Fibroblast of pulmonary artery (primary cell): ENCODE measurements at regions not wholly inside any gene's neighbourhood (a gene's known extent, or its start where the extent isn't known, plus 50 kb on each side); places are given as distances from the start of the nearest gene placed in this dataset.
A peak's percentile ranks its signal among the peaks of the same experiment; 100 is the strongest.

ENCODE experiments used
- DNase-seq: peaks from one replicate; pipeline ENCODE4 v3.0.0-alpha.2; 2010; ENCODE audit warnings: low read depth
- H3K4me3 ChIP-seq: replicated peaks from 2 replicates; pipeline ENCODE4 v1.5.1; 2011; ENCODE audit warnings: low read depth, mild to moderate bottlenecking, control low read depth, low read length, moderate library complexity
- TF ChIP-seq, protein P1 (sequence below): IDR thresholded peaks from 2 replicates; pipeline ENCODE4 v1.5.1; 2011; ENCODE audit warnings: mild to moderate bottlenecking, control low read depth, low read length, inconsistent platforms; ENCODE audit errors: missing control alignments

- TF ChIP-seq, protein P1, sequence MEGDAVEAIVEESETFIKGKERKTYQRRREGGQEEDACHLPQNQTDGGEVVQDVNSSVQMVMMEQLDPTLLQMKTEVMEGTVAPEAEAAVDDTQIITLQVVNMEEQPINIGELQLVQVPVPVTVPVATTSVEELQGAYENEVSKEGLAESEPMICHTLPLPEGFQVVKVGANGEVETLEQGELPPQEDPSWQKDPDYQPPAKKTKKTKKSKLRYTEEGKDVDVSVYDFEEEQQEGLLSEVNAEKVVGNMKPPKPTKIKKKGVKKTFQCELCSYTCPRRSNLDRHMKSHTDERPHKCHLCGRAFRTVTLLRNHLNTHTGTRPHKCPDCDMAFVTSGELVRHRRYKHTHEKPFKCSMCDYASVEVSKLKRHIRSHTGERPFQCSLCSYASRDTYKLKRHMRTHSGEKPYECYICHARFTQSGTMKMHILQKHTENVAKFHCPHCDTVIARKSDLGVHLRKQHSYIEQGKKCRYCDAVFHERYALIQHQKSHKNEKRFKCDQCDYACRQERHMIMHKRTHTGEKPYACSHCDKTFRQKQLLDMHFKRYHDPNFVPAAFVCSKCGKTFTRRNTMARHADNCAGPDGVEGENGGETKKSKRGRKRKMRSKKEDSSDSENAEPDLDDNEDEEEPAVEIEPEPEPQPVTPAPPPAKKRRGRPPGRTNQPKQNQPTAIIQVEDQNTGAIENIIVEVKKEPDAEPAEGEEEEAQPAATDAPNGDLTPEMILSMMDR = no peak
- no peak for DNase-seq
- no peak overlapping the region for H3K4me3 ChIP-seq
Observed at GRCh38 chr12:88377973-88378372, 202.3 kb downstream of the KITLG start.

GRCh38 chr12:88381466-88381865 is 198.8 kb downstream of the KITLG start:
- TF ChIP-seq, protein P1 = no peak

DNA sequence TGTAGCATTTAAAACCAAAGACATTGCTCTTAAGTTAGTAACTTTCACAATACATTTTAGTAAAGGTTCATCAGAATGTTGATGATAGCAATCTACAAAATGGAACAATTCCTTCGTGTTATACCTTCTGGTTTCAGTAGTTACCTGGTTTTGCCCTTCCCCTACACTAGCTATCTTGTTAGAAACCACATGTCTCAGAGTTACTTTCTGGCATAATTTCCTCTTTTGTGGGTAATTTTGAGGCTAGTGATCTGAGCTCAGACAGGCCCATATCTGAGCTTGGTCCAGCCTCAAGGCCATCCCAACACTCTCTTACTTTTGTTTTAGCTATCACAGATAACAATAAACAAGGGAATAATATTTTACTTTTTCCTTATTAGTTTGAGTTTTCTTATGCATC is 196.9 kb downstream of the KITLG start:
- TF ChIP-seq, protein P1 = no peak
- no peak overlapping the region for H3K4me3 ChIP-seq
- no peak for DNase-seq

More at GRCh38 chr12:88381466-88381865, 198.8 kb downstream of the KITLG start:
- H3K4me3 ChIP-seq = no peak overlapping the region
- no peak for DNase-seq

DNA sequence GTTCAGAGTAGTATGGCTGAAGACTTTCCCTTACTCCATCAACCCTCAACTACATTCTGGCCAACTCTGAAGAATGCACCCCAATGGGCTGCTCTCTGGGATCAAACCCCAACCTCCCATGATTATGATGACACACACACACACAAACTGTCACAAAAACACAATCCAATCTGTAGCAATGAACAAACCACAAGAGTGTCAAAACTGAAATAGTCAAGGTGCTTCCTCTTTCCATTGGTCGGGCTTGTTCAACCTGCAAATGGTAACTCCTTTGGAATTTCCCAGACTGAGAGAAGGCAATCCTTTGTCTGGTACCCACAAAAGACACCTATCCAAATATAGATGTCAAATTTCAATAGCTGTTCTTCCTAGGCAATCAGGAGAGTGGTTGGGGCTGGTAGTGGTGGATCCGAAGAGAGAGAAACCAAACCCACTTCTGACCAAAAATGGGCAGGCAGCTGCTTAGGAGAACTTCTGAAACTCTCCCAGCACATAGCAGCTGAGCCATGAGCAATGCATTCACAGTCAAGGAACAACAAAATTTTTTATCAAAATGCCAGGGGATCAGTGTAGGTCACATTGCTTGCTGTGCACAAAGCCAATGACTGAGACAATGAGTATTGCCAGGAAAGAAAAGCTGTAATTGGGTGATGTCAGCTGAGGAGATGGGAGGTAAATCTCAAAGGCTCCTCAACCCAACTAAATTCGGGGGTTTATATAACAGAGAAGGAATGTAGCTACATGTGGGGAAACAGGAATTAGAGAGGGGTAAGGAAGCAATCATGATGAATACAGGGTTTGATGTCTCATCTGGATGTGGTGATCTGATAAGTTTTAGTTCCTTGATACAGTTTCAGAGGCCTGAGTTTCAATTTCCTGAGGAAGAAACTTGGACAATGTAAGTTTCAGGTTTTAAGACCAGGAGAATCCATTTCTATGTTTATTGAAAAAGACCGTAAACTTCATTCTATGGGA is 191.4 kb downstream of the KITLG start:
- TF ChIP-seq, protein P1 = no peak
- no peak for DNase-seq
- no peak overlapping the region for H3K4me3 ChIP-seq

DNA sequence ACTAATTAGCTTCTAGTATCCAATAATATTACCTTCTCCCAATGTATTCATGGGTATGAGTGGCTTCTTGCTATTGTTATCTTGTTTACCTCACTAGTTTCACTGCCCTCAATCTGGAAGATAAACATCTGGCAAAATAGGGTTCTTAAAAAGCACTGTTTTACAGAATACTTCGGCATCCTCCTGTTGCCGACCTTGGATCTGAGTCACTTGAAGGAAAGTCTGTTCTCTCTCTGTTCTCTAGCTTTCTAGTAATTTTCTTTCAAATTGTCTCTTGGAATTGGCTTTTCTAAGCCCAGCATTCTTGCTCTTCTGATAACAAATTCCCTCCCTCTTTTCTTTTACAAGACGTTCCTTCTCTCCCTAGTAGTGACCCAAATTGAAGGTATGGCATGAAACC is 189.5 kb downstream of the KITLG start:
- H3K4me3 ChIP-seq = no peak overlapping the region
- TF ChIP-seq, protein P1 = no peak
- DNase-seq = no peak

GRCh38 chr12:88391556-88391955 is 188.7 kb downstream of the KITLG start:
- peak; percentile 88 for DNase-seq
- H3K4me3 ChIP-seq = no peak overlapping the region
- TF ChIP-seq, protein P1 = no peak
